A673 (cell line): ENCODE measurements at regions not wholly inside any gene's neighbourhood (a gene's known extent, or its start where the extent isn't known, plus 50 kb on each side); places are given as distances from the start of the nearest gene placed in this dataset.

Source experiments
- EZH2 ChIP-seq: fragments of 200-600 bp; sonication (generic); IDR thresholded peaks from 2 replicates; pipeline ENCODE4 v1.6.1; 2017; ENCODE audit warnings: borderline replicate concordance, low read depth, mild to moderate bottlenecking, mixed read lengths, antibody characterized with exemption, low read length; ENCODE audit not compliant: poor library complexity, severe bottlenecking
- TF ChIP-seq, protein P1 (sequence below): fragments of 300-800, 200-600 bp; sonication (generic); conservative IDR thresholded peaks from 2 replicates; pipeline ENCODE4 v1.5.1; 2017; ENCODE audit warnings: low read depth, mild to moderate bottlenecking, antibody characterized with exemption, low read length, moderate library complexity, mixed read lengths

- TF ChIP-seq, protein P1, sequence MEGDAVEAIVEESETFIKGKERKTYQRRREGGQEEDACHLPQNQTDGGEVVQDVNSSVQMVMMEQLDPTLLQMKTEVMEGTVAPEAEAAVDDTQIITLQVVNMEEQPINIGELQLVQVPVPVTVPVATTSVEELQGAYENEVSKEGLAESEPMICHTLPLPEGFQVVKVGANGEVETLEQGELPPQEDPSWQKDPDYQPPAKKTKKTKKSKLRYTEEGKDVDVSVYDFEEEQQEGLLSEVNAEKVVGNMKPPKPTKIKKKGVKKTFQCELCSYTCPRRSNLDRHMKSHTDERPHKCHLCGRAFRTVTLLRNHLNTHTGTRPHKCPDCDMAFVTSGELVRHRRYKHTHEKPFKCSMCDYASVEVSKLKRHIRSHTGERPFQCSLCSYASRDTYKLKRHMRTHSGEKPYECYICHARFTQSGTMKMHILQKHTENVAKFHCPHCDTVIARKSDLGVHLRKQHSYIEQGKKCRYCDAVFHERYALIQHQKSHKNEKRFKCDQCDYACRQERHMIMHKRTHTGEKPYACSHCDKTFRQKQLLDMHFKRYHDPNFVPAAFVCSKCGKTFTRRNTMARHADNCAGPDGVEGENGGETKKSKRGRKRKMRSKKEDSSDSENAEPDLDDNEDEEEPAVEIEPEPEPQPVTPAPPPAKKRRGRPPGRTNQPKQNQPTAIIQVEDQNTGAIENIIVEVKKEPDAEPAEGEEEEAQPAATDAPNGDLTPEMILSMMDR, result no peak
- no peak for TF ChIP-seq EZH2
These were observed 367.0 kb downstream of the STK39 start for GRCh38 chr2:167880415-167880814.
